Activated CD4-positive, alpha-beta T cell treated with anti-CD3 and anti-CD28 coated beads, Interleukin-2, amount 50 U/mL, for 24 hours (primary cell): ENCODE measurements at regions not wholly inside any gene's neighbourhood (a gene's known extent, or its start where the extent isn't known, plus 50 kb on each side); places are given as distances from the start of the nearest gene placed in this dataset.
"Not testable (repeated sequence)": the region's sequence is repeated elsewhere in the genome, so short reads cannot be mapped to it uniquely, and the experiment has no call there.

Source experiments
- DNase-seq, 2 donors: peaks; one replicate each; pipeline ENCODE4 v3.0.0-alpha.2; 2020; ENCODE audit warnings: low read depth in 1 of 2, low spot score in 1 of 2

DNA sequence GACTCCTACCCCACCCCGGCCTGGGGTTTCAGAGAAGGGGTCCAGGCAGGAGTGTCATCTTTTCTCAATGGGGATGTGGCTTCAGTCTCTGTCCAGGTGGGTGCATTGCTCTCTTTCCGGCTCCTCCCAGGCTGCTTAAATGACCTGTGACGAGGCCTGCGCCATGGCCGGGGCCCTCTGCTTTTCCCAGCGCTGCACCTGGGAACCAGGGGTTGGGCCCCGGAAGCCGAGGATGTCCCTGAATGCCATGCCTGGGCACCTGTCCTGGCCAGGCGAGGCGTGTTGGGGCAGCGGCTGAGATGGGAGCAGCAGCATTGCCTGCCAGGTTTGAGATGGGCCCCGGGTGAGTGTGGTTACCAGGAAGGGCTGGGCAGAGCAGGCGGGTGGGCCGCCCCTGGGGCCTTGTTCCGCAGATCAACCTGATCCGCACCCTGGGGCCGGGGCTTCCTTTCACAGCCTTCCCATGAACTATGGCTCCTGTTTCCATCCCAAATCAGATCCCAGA, 147.4 kb downstream of the SEC14L1 start:
- DNase-seq = no peak

DNA sequence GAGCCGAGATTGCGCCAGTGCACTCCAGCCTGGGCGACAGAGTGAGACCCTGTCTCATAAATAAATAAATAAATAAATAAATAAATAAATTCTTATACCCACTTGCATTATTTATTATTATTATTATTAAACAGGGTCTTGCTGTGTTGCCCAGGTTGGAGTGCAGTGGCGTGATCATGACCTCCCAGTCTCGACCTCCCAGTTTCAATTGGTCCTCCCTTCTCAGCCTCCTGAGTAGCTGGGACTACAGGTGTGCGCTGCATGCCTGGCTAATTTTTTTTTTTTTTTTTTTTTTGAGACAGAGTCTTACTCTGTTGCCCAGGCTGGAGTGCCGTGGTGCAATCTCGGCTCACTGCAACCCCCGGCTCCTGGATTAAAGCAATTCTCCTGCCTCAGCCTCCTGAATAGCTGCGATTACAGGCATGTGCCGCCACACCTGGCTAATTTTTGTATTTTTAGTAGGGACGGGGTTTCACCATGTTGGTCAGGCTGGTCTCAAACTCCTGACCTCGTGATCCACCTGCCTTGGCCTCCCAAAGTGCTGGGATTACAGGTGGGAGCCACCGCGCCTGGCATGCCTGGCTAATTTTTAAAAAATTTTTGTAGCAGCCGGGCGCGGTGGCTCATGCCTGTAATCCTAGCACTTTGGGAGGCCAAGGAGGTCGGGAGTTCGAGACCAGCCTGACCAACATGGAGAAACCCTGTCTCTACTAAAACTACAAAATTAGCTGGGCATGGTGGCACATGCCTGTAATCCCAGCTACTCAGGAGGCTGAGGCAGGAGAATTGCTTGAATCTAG, 150.2 kb downstream of the SEC14L1 start:
- DNase-seq = not testable (repeated sequence)

DNA sequence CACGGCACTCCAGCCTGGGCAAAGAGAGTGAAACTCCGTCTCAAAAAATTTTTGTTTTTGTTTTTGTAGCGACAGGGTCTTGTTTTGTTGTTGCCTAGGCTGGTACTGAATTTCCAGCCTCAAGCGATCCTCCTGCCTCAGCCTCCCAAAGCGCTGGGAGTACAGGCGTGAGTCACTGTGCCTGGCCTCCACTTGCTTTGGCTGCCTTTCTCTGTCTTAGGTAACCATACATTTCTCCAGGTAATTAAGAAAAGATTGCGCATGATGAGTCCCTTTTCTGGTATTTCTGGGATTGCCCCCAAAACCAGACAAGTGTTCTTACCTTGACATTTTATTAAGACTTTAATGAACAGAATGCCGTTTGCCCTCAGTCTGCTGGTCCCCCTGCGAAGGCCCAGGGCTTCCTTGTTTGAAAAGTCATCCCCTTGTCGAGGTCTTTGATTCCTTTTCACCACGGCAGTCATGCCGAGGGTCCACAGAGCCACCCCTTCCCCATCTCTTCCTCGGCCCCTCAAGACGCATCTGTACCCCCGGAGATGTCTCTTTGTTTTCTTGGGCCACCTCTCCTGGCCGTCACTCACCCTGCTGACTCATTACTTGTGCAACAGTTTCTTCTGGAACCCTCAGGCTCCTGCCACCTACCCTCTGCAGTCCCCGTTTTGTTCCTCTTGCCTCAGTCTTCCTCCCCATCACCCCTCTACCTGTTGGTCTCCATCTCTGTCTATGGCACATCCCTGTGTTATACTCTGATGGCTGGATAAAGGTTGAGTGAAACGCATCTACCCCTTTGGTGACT, 151.0 kb downstream of the SEC14L1 start:
- DNase-seq = no peak

DNA sequence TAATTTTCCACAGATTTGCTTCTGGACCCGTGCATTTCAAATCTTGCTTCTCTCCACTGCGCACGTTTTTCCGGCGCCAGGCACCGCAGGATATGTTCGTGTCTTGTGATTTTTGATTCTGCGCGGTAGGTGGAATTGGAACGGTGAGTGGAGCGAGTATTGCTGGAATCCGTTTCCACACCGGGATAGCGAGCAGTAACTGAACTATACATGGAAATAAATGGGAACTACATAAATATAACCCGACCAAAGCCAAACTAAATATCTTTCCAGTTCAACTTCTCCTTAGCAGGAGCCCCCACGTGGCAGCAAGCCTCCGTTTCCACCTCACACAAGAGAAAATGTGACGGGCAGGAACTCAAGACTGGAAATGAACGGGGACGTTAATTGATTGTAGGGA, 154.0 kb downstream of the SEC14L1 start:
- no peak for DNase-seq

DNA sequence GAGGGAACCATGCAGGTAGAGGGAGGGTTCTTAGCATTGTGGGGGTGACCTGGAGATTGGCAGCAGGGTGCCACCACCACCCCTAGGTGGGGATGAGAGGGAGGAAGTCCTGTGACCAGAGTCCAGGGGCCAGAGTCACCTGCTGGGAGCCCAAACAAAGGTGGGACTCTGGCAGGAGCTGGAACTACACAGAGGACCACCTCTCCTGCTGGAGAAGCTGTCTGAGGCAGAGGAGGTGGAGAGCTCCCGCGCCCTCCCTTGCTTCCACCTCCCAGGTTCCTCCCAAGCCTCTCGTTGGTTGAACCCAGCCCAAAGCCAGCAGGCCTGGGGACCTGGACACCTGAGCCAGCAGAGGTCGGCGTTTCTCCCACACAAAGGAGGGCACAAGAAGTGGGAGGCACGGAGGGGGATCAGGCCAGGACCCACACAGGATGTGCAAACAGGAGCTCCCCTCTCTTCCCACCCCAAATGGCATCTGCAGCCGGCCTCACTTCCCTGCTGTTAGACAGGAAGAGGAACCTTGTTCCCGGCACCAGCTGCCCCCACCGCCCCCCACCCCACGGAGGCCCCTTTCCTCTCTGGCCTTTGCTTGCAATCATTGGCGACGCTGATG, 154.6 kb downstream of the SEC14L1 start:
- DNase-seq = no peak

DNA sequence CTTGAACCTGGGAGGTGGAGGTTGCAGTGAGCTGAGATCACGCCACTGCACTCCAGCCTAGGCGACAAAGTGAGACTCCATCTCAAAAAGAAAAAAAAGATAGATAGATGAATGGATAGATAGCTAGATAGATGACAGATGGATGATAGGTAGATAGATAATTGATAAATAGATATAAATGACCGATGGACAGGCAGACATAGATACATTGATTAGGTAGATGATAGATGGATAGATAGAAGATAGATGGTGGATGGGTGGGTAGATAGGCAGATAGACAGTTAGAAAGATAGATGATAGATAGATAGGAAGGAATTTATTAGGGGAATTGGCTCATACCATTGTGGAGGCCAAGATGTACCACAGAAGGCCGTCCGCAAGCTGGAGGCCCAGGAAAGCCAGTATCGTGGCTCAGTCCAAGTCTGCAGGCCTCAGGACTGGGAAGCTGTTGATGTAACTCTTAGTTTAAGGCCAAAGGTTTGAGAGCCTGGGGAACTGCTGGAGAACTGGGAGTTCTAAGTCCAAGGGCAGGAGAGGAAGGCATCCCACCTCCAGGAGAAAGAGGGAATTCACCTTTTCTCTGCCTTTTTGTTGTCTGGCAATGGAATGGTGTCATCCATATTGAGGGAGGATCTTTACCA, 156.1 kb downstream of the SEC14L1 start:
- no peak for DNase-seq

DNA sequence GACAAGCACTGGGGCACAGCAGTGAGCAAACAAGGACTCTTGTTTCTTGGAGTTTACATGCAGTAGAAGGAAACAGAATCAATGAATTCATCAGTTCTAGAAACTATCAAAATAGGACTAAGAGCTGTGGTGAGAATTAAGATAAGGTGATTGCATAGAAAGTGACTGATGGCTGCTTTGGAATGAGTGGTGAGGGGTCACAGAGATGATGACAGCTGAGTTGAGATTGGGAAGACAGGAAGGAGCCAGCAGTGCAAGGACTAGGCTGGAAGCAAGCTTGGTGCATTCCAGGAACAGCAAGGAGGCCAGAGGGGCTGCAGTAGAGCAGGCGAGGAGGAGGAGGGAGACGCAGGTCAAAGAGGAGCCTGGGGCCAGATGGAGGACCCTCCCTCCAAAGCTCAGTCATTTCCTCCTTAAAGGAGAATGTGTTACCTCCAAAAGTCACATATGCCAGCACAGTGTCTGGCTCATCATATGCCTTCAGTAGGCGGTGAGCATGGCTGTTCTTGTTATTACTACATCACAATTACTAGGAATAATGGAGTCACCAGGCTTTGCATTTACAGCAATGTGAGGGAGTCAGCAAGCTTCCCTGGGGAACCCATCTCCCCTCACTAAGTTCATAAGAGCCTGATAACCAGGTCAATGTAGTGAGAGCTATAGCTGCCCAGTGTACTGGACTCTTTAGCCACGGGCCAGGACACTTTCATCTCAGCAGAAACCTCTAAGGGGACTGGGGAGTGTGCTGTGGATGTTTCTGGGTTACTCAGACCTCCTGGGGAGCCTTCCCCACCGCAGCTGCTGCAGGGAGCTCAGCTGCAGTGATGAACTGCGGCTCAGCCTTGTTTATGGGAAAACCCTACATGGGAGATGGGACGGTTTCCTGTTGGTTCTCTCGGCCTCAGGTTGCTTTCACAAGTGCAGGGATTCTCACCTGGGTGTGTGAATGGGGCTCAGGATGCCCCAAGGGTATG, 157.2 kb downstream of the SEC14L1 start:
- DNase-seq = no peak

DNA sequence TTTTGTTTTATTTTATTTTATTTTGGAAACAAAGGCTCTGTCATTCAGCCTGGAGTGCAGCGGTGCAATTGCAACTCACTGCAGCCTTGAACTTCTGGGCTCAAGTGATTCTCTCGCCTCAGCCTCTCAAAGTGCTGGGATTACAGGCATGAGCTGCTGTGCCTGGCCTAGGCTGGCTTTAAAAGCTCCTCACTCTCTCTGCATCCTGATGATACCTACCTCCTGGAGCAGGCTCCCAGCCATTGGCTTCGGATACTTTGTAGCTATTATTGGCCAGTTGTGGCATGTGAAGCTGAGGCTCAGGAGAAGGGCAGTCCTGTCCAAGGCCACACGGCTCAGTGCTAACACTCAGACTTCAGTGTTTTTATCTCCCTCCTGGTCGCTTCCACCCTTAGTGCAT, 158.0 kb downstream of the SEC14L1 start:
- no peak for DNase-seq

DNA sequence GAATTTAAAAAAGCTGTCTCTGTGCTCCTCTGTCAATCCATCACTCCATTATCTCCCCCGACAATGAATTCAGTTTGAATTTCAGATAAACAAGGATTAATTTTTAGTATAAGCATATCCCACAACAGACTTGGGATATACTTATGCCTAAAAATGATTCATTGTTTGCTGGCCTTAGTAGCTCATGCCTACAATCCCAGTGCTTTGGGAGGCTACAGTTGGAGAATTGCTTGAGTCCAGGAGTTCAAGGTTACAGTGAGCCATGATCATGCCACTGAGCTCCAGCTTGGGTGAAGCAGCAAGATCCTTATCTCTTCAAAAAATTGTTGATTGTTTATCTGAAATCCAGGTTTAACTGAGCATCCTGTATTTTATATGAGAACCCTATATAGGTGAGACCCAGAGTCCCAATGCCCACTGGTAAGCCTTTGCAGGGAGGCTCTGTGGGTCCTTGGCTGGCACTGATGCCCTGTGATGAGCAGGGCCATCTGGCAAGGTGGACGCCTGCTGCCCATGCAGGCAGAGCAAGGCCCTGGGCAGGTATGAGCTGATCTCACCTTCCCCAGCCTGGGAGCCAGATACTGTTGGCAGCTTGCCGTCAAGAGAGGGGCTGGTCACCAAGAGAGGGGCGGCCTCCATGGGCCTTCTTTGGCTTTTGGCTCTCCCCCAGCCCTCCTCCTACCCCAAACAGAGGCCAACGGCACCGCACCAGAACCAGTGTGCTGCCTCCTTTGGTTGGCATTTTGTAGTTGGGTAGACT, 158.7 kb downstream of the SEC14L1 start:
- DNase-seq = no peak

DNA sequence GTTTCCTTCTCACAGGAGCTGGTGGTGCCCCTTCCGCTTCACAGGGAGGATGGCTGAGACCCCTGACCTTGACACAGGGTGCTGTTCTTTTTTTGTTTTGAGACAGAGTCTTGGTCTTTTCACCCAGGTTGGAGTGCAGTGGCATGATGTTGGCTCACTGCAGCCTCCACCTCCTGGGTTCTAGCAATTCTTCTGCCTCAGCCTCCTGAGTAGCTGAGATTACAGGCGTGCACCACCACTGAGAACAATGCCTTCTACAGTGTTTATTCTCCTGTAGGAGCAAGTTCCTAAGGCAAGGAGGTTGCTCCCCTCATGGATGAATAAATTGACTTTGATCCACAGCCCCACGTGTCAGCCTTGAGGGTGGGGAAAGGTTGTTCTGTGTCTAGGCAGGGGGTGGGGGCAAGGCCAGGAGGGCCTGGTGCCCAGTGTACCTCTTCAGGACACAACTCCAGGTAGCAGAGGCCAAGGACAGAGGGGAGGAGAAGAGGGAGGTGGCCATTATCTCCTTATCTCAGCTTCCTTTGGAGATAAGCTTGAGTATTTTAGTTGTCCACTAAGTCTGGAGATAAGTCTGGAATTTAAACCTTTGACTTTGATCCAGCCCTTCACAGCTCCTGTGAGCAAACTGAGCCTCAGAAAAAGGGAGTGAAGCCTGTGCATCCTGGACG, 159.4 kb downstream of the SEC14L1 start:
- DNase-seq = no peak

DNA sequence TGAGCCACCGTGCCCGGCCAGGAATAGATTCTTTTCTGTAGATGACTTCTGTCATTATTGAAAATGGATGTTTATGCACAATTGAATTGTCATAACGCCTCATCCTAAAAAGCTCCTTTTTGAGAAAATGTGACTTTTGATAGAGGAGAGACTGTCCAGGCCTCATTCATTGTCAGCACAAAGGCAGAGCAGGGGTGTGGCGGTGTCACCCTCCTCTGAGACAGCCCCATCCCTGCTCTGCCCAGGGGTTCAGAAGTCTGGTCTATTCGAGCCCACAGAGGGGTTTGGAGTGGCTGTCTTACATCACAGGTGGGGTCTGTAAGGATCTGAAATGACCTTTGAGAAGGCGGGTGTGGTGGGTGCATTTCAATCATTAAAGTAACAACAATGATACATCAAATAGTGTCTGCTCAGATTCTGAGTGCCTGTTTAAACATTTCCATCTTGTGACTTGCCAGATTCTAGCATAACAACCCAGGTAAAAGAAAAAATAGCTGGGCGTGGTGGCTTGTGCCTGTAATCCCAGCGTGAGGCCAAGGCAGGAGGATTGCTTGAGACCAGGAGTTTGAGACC, 161.0 kb downstream of the SEC14L1 start:
- no peak for DNase-seq

DNA sequence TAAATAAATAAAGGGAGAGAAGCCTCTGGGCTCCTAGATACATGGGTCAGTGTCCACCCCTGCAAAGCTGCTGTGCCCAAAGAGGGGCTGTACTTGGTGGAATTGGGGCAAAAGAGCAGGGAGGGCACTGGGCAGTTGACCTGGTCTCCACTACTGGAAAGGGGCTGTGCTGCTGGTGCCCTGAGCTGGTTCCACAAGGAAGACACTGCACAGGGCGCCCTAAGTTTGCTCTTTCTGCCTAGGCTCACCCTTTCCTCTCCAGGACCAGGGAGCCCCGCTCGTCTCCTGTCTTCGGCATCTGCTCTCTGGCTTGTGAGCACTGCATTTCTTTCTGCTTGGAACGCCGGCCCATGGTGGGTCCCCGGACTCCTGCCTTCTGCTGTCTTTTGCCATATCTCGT, 161.9 kb downstream of the SEC14L1 start:
- no peak for DNase-seq

DNA sequence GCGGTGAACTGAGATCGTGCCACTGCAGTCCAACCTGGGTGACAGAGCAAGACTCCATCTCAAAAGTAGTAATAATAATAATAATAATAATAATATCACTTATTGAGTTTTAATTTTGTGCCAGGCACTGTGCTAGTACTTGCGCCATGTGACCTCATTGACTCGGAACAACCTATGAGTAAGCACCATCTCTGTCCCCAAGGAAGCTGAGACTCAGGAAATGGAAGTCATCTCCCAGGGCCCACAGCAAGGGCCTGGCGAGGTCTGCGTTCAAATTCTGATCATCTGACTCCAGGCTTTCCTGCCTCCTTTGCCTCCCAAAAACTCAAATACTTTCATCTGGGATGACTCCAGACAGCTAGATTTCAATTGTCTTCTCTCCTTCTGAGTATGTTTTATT, 162.9 kb downstream of the SEC14L1 start:
- DNase-seq = no peak

DNA sequence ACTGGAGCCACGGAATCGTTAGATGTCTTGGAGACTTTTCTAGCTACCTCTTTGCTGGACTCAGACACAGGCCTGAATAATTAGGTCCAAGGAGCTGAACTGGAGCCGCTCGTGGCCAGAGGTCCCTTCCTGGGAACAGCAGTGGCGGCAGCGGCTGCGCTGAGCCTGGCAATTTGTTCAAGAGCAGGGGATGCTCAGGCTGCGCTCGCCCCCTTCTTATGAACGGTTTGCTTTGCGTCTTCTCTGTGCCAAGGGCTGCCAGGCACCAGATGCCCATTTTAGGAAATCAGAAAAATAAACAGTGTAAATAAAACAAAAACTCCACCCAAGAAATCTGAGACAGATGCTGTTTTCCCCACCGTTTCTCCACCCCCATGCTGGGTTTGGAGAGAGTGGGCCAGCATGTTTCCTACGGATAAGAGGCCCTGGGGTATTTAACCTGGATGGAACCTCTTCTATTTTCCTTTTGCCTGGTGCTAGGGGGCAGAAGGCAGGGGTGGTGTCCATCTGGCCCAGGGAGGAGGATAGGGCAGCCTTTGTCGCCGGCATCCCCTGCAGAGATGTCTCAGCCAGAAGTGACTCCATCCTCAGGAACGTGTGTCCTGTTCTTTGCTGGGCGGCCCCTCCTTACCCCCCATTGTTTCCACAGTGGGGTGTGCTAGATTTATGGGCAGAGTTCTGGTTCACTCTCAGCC, 163.4 kb downstream of the SEC14L1 start:
- no peak for DNase-seq

DNA sequence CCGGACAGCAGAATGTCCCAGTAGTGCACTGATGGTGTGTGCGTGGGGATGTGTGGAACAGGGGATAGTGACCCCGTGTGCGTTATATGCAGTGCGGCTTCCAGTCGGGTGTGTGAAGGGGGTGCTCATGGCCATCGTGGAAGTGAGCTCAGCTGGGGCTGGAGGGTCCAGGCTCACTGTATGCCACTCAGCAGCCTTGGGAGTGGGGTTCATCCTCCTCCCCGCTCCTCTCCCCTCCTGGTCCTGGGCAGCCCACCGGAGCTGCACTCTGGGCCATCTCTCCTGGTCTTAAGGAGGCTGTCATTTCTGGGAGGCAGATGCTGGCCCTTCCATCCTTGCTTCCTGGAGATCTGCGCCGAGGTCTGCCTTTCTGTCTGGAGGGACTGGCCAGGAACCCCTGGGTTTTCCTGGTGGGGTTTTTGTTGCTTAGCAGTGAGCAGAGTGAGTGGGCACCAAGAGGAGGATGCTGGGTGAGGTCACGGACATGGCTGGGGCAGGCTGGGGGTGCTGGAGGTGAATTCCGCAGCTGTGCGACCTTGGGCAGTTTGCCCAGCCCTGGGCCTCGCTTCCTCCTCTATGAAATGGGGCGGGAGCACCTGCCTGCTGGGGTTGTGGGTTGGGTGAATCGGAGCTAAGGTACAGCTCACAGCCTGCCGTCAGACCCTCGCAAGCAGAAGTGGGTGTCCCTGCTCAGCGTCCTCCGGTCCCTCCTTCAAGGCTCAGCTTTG, 164.1 kb downstream of the SEC14L1 start:
- DNase-seq = no peak

DNA sequence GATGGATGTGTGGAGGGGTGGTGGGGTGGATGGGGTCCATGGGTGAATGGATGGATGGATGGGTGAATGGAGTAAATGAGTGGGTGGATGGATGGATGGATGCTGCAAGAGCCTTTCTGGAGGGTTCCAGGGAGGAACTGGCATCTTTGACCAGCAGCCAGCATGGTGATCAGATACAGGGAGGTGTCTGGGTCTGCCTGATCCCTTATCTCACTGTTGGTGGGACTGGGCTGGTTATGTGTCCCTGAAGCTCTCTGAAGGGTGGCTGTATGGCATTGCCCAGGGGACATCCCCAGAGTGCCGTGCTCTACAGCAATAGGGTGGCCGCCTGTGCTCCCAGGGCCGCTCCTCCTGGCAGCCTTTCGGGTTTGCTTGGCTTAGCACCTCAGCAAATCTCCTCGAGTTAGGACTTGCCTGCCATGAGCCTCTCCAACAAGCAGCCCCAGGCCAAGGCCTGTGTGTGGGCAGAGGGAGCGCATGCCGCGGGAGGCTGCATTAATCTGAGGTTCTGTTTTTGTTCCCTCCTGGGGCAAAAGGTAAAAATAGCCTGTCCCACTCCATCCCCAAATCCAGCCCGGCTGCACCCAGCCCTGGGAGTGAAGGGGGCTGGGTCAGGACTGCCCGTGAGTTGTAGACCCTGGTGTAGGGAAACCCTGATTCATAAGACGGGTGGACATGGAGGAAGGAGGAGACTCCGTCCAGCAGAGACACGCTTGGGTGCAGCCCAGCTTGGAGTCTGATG, 165.4 kb downstream of the SEC14L1 start:
- DNase-seq = no peak
